Urothelium cell line (cell line): ENCODE measurements at regions not wholly inside any gene's neighbourhood (a gene's known extent, or its start where the extent isn't known, plus 50 kb on each side); places are given as distances from the start of the nearest gene placed in this dataset.
"Not testable (repeated sequence)": the region's sequence is repeated elsewhere in the genome, so short reads cannot be mapped to it uniquely, and the experiment has no call there.

Experiments used
- DNase-seq: peaks from one replicate; pipeline ENCODE4 v3.0.0; 2011; ENCODE audit warnings: low spot score, mixed read lengths
- FAIRE-seq: peaks from 2 replicates; lab custom pipeline; 2011; peaks lifted over from hg19 to GRCh38; lab: Jason Lieb, UNC

GRCh38 chr2:65921116-65921515 lies 488.7 kb upstream of the SPRED2 start:
- FAIRE-seq = no peak
- DNase-seq = no peak

DNA sequence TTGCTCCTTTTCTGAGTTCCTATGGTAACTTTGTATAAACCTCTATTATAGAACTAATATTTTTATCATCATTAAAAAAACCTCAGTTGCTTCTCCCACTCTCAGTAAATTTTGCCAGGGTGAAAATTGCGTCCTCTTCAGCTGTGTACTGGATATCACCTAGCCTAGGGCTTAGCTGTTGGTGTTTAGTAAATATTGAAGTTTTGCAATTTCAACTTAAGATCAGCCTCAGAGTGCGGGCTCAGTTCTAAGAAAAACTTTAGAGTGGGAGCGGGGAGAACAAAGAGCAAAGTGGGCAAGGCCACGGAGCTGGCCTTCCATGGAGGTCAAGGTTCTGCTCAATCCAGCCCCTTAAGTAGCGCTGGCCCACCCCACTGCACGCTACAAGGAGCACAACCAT lies 488.3 kb upstream of the SPRED2 start:
- no peak for FAIRE-seq
- DNase-seq = no peak

DNA sequence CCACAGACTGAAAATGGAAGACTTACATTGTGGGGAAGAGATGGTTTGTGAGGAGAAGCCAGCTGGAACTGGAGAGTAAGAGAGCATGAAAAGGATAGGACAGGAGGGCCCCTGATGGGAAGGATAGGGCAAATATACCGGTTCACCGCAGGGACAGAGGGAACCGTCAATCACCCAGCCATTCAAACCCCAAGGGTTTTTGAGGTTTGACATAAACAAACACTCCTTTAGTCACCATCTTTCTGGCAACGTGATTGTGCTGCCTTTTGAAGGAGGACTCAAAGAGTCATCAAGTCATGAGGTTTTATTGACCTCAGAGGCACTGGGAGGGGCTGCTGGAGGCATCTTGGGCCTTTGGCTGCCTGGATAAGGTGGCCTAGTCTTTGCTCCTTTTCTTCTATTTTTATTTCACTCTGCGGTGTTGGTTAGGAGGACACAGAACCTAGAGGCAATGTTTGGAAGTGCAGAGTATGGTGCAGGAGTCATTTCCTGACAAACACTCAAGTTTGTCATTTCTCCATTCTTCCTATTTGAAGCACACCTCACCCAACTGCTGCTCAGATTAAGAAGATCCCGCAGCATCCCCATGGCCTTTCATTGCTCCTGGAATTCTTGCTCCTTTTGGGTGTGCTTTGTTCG lies 487.3 kb upstream of the SPRED2 start:
- FAIRE-seq = no peak
- DNase-seq = peak; percentile 13

GRCh38 chr2:65918760-65919187 lies 486.4 kb upstream of the SPRED2 start:
- no peak for DNase-seq
- no peak for FAIRE-seq

DNA sequence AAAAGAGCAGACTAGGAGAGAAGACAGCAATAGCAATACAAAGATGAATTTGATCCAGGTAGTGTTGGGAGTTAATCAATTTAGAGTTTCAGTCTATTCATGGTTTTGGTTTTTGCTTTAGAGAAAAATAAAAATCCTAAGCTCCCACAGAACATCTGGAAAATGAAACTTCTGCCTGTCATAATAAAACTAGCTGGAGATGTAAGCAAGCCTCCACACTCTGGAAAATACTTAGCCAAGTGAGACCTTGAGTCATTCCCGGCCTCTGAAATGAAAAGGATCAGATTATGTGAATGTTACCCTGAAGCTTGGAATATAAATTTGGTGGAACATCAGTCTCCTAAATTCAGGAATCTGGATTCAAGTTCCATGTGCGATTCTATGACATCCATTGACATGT lies 485.6 kb upstream of the SPRED2 start:
- no peak for FAIRE-seq

GRCh38 chr2:65916785-65917295 lies 484.4 kb upstream of the SPRED2 start:
- DNase-seq (no peak), FAIRE-seq (no peak)

More for the DNA sequence above, 485.6 kb upstream of the SPRED2 start:
- no peak for DNase-seq

GRCh38 chr2:65916177-65916576 lies 483.8 kb upstream of the SPRED2 start:
- FAIRE-seq (no peak), DNase-seq (no peak)

DNA sequence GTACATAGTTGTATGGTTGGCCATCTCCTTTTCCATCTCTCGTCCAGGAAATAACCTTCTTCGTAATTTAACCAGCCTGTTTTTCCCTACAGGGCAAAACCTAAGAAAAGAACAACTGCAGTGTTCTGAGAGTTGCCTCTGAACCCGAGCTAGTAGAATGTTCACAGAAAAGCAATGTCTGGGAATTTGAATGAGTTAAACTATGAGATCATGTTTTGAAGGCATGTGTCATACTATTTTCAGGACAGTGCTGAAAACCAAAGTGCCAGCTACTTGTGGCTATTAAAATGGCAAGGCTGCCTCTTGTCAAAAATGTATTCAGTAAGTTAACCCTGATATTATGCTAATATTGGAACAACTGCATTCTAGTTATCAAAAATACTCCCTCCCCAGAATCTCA lies 482.9 kb upstream of the SPRED2 start:
- FAIRE-seq = no peak
- DNase-seq = no peak

- FAIRE-seq = no peak
- DNase-seq = no peak
Observed at GRCh38 chr2:65914244-65914786, 481.9 kb upstream of the SPRED2 start.

DNA sequence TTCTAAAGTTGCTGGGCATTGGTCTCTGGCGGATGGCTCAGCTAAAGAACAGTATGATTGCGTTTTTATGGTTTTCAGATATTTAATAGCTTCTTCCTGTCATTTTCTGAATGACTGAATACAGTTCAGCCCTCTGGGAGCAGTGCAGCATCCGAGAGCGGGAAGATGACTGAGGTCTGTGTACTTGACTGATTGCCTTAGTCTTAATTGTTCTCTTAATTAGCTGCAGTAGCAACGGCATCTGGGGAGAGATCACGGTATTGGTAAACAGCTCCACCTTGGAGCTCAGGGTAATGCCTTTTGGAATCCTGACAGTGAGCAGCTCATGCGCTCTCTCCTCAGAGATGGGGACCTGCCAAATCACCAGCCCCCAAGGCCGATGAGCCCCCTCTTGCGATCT lies 481.4 kb upstream of the SPRED2 start:
- FAIRE-seq (no peak), DNase-seq (no peak)

DNA sequence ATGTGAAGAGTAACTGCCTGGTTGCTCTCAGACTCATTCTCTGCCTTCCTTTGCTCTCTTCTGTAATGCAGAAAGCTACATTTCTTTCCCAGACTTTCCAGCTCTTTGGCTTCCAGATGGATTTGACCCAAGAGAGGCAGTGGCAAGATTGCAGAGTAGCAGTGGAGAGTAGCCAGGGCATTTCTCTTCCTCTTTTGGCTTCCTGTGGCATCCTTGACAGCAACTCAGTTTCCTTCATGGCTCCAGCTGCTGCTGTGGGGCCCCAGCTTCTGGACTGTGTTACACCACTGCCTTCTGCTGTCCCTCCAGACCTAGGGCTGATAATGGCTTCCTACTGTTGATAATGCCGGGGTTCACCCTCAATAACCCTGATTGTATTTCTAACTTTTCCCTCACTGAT lies 469.4 kb upstream of the SPRED2 start:
- FAIRE-seq = no peak
- DNase-seq = no peak

- no peak for FAIRE-seq
- DNase-seq = no peak
Observed at GRCh38 chr2:65896446-65896845, 464.0 kb upstream of the SPRED2 start.

- FAIRE-seq, DNase-seq: not testable (repeated sequence)
Observed at GRCh38 chr2:65890131-65890530, 457.7 kb upstream of the SPRED2 start.

DNA sequence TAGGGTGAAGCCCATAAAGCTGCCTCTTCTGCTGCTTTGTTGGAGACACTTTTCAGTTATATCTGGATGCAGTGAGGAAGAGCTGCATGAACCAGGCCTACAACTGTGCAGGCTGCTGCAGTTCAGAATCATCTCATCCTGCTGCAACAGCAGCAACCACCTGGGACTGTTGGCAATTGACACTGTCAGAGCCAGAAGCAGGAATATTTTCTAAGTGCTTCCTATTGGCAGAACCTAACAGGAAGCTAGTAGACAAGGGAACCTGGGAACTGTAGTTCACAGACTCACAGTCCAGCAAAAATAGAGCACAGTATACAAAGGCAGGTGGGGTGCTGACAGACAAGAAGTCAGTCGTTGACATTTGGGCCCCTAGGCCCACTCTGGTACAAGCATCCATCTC lies 452.9 kb upstream of the SPRED2 start:
- DNase-seq (no peak), FAIRE-seq (no peak)

DNA sequence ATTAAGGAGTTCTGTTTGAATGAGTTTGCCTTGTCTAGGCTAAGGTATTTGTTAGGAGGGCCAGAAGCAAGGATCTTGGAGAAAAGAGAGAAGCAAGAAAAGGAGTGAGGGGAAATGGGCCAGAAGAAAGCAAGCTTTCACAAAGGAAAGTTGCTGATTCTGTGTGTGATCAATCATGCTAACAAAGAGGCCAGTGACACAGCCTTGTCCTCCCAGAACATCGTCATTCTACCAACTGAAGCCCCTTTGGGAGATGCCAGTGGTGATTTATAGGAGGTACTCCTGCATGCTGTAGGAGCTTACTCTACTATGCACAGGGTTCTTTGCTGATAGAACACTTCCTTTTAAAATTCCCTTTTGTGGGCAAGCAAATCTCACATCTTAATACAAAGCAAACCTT lies 449.2 kb upstream of the SPRED2 start:
- DNase-seq = no peak
- FAIRE-seq = no peak

- no peak for DNase-seq
Observed at GRCh38 chr2:65880436-65880835, 448.0 kb upstream of the SPRED2 start.

DNA sequence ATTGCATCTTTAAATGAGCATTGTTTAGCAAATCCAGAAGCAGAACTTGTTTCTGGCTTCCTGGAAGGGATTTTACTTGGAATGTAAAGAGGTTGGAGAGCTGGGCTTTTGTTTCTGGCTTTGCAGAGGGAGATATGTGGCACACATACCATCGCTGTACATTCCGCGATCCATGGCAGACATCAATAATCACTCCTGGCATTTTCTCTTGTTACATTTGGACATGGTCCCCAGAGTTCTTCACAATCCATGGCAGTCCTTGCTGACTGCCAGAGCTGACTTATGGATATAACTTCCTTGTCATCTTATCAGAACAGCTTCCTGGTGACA lies 445.6 kb upstream of the SPRED2 start:
- DNase-seq (no peak), FAIRE-seq (no peak)

More at GRCh38 chr2:65880436-65880835, 448.0 kb upstream of the SPRED2 start:
- peak; percentile 68 for FAIRE-seq

- FAIRE-seq (no peak), DNase-seq (peak; percentile 24)
Observed at GRCh38 chr2:65877331-65878010, 445.1 kb upstream of the SPRED2 start.

- DNase-seq = no peak
- no peak for FAIRE-seq
Observed at GRCh38 chr2:65876114-65876513, 443.7 kb upstream of the SPRED2 start.

GRCh38 chr2:65870826-65871225 lies 438.4 kb upstream of the SPRED2 start:
- DNase-seq (no peak), FAIRE-seq (no peak)

DNA sequence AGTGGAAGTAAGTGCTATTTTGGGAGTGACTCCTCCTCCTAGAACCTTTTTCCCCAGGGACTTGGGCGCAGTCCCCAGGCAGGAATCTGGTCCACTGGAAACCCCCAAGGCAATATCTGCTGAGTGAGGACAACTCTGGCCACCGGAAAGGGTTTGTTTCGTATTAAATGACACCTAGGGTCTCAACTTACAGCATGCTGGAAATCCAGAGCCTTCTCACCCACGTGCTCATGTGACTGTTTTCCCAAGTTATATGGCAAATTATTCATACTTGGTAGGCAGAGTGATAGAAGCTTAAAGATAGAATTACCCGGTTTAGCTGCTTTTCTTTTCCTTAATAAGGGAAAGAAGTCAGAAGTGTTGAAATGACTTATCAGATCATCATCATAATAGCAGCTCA lies 436.9 kb upstream of the SPRED2 start:
- no peak for FAIRE-seq
- no peak for DNase-seq

- FAIRE-seq = no peak
Observed at GRCh38 chr2:65868177-65868576, 435.8 kb upstream of the SPRED2 start.

More at GRCh38 chr2:65868177-65868576, 435.8 kb upstream of the SPRED2 start:
- DNase-seq = no peak
